ENCODE measurements at regions not wholly inside any gene's neighbourhood (a gene's known extent, or its start where the extent isn't known, plus 50 kb on each side); places are given as distances from the start of the nearest gene placed in this dataset.

DNA sequence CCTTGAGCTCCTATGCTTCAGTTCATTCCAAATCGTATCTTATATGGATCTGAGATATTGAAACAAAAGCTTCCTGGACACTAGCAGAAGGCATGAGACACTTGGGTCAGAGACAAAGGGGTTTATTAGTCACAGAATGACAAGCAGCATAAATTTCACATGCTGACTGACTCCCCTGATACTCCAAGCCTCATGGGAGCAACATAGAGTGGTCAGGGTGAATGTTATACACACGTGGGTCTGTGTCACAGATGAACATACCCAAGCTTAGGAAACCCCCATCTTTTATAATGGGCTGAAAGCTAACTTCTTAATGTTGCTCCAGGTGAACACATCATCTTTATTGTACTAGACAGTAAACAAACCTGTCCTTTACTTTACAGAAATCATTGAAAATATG lies 599.9 kb upstream of the RGS18 start:
- no peak for DNase-seq (ENCODE audit: low read depth)
- no peak for TF ChIP-seq CTCF (IDR thresholded peaks at IDR 0.05; ENCODE audit: low read depth, low read length)
- TF ChIP-seq MAX (IDR thresholded peaks at IDR 0.05; ENCODE audit: low read depth, low read length), result no peak
- TF ChIP-seq POLR2A (IDR thresholded peaks at IDR 0.05; ENCODE audit: extremely low read depth, insufficient read length), result no peak
- TF ChIP-seq MYC (IDR thresholded peaks at IDR 0.05; ENCODE audit: low read depth, low read length), result no peak
- H3K4me3 ChIP-seq (ENCODE audit: low read depth, low read length), result no peak overlapping the region

GRCh38 chr1:191561276-191561675 lies 597.0 kb upstream of the RGS18 start:
- H3K4me3 ChIP-seq (ENCODE audit: low read depth, low read length), result no peak overlapping the region
- no peak for DNase-seq (ENCODE audit: low read depth)
- TF ChIP-seq CTCF (IDR thresholded peaks at IDR 0.05; ENCODE audit: low read depth, low read length) (no peak), MAX (IDR thresholded peaks at IDR 0.05; ENCODE audit: low read depth, low read length) (no peak), POLR2A (IDR thresholded peaks at IDR 0.05; ENCODE audit: extremely low read depth, insufficient read length) (no peak), MYC (IDR thresholded peaks at IDR 0.05; ENCODE audit: low read depth, low read length) (no peak)

DNA sequence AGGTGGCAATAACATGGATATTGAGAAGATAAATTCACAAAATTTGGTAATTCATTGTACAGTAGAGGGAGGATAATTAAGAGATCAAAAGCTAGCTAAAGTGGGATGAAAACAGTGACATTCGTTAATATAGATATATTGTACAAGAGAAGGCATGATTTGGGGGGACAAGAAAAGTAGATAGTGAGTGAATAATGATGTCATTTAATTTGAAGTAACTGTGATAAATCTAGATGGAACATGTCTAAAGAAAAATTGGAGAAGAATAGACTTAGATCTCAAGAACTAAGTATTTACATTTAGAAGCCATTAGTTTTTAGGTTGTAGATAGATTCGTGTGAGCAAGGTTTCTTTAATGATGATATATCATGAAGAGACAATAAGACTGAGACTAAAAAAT lies 594.0 kb upstream of the RGS18 start:
- DNase-seq (ENCODE audit: low read depth), result no peak
- H3K4me3 ChIP-seq (ENCODE audit: low read depth, low read length), result no peak overlapping the region
- TF ChIP-seq MYC (IDR thresholded peaks at IDR 0.05; ENCODE audit: low read depth, low read length) (no peak), POLR2A (IDR thresholded peaks at IDR 0.05; ENCODE audit: extremely low read depth, insufficient read length) (no peak), CTCF (IDR thresholded peaks at IDR 0.05; ENCODE audit: low read depth, low read length) (no peak), MAX (IDR thresholded peaks at IDR 0.05; ENCODE audit: low read depth, low read length) (no peak)

- TF ChIP-seq CTCF (IDR thresholded peaks at IDR 0.05; ENCODE audit: low read depth, low read length), result no peak
- TF ChIP-seq POLR2A (IDR thresholded peaks at IDR 0.05; ENCODE audit: extremely low read depth, insufficient read length), result no peak
- no peak for DNase-seq (ENCODE audit: low read depth)
- H3K4me3 ChIP-seq (ENCODE audit: low read depth, low read length), result no peak overlapping the region
These were observed 585.8 kb upstream of the RGS18 start for GRCh38 chr1:191572479-191572878.

DNA sequence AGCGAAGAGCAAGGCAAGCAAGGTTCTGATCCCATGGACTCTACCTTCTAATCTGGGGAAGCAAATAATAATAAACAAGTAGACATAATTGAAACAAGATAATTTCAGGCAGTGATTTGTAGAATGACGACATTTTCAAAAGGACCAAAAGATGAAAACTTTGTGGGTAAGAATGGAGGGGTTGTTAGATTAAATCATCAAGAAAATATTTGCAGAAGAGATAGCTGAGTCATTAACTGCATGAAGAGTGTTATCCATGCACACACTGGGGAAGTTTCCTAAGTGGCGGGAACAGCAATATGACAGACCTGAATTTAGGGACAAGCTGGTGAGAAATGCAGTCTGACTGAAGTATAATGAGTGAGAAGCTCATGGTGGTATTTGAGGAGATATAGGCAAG lies 583.1 kb upstream of the RGS18 start:
- DNase-seq (ENCODE audit: low read depth), result no peak
- H3K4me3 ChIP-seq (ENCODE audit: low read depth, low read length), result no peak overlapping the region
- no peak for TF ChIP-seq MYC (IDR thresholded peaks at IDR 0.05; ENCODE audit: low read depth, low read length)
- TF ChIP-seq POLR2A (IDR thresholded peaks at IDR 0.05; ENCODE audit: extremely low read depth, insufficient read length), result no peak
- TF ChIP-seq CTCF (IDR thresholded peaks at IDR 0.05; ENCODE audit: low read depth, low read length), result no peak
- TF ChIP-seq MAX (IDR thresholded peaks at IDR 0.05; ENCODE audit: low read depth, low read length), result no peak

DNA sequence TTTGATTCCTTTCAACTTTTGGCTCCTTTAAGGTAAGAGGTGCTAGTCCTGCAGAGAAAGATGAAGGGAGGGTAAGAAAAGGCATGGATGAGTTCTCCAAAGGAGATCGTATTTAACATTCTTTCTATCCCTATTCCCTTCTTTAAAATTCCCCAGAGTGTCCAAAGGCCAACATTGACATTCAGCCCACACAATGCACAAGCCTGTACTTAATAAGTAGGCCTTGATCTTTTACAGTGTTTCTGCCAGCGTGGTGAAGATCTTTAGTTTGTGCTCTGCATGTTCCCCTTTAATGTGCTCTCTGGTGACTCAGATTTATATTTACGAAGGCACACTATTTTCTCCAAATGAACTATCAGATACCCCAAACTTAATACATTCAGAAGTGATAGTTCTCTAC lies 582.5 kb upstream of the RGS18 start:
- TF ChIP-seq CTCF (IDR thresholded peaks at IDR 0.05; ENCODE audit: low read depth, low read length), result no peak
- TF ChIP-seq MYC (IDR thresholded peaks at IDR 0.05; ENCODE audit: low read depth, low read length), result no peak
- TF ChIP-seq POLR2A (IDR thresholded peaks at IDR 0.05; ENCODE audit: extremely low read depth, insufficient read length), result no peak
- no peak for TF ChIP-seq MAX (IDR thresholded peaks at IDR 0.05; ENCODE audit: low read depth, low read length)
- no peak overlapping the region for H3K4me3 ChIP-seq (ENCODE audit: low read depth, low read length)
- DNase-seq (ENCODE audit: low read depth), result no peak

Measured in NB4 (cell line).